EH (cell line): ENCODE measurements at regions not wholly inside any gene's neighbourhood (a gene's known extent, or its start where the extent isn't known, plus 50 kb on each side); places are given as distances from the start of the nearest gene placed in this dataset.
A peak's percentile ranks its signal among the peaks of the same experiment; 100 is the strongest.

Source experiments
- DNase-seq: peaks from one replicate; pipeline ENCODE4 v3.0.0-alpha.2; 2015; ENCODE audit warnings: low read depth

DNA sequence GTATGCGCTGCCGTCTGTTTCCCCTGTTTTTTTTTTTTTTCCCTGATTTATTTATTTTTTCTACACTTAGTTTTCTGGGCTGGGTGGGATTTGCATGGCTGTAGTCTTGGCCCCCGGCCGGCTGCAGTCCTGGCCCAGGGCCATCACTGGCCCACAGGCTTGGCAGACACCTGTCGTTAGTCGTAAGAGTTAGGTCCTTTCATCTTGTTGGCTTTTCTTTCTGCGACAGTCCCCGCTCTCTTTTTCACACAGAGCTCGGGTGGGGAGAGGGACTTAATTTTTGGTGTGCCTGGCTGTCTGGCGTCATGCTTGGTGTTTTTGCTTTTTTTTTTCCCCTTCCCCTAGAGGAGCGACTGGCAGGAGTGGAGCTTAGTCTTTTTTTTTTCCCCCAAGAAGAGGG lies 183.4 kb downstream of the KLF13 start:
- no peak for DNase-seq

GRCh38 chr15:31511707-31512310 lies 185.2 kb downstream of the KLF13 start:
- DNase-seq, result no peak

GRCh38 chr15:31513178-31513577 lies 186.5 kb downstream of the KLF13 start:
- no peak for DNase-seq

DNA sequence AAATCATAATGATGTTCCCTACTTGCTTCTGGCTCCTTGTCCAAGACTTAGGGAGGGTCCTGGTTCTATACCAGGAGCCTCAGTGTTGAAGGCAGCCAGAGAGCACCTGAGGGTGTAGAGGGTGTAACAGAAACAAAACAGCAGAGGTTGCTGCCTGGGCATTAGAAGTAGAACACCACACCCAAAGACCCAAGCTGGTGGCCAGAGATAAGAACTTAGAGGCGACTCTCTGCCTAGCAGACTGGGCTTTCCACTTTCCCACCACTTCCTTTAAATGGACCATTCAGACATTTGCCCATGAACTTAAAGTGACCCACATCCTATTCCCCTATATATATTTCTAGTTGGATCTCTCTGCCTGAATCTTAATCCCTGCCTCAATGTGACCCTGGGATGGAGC lies 189.8 kb downstream of the KLF13 start:
- DNase-seq, result no peak

- DNase-seq, result no peak
Observed at GRCh38 chr15:31516874-31517273, 190.2 kb downstream of the KLF13 start.

DNA sequence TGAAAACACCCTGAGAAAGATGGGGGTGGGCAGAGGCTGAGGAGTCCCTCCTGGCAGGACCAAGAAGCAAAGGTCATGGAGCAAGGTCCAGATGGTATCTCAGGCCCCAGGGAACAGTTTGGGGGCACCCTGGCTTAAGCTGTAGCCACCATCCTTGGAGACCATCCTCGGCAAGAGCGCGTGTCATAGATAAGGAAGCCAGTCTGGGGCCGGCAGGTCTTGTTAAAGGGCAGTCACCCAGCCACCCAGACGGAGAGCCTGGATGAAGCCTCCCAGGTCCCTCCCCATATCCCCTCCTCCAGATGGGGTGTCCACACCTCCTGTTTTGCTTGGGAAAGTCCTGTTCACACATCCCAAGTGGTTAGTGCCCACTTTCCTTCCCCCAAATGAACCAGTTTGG lies 191.1 kb downstream of the KLF13 start:
- no peak for DNase-seq

DNA sequence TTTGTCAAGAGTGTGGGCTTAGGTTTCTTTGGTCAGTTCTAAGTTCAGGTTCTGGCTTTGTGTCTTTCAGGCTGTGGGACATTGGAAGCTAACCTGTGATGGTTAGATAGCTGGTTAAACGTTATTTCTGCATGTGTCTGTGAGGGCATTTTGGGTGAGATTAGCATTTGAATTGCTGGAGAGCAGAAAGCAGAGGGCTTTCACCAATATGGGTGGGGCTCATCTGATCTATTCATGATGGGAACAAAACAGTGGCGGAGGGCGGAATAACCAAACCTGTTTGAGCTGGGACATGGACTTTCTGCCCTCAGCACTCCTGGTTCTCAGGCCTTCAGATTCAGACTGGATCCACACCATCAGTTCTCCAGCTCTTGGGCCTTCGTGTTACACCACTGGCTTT lies 195.4 kb downstream of the KLF13 start:
- no peak for DNase-seq

GRCh38 chr15:31523027-31523654 lies 196.5 kb downstream of the KLF13 start:
- no peak for DNase-seq

DNA sequence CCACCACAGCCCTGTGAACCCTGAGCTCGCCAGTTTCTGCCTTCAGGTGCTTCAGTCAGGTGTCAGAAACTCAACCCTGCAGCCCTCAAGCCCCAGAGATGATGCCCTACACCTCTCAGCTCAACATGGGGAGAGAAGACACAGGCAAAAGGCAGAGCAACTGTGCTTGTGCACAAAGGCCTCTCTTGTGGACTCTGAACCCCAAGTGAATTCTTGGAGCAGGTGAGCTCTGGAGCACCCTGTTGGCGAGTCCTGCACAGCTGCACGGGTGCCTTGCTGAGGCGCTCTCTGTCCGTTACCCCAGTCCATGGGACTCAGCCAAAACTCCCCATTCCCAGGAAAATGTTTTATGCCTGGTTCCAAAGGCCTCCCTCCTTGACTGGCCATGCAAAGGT lies 197.0 kb downstream of the KLF13 start:
- no peak for DNase-seq

DNA sequence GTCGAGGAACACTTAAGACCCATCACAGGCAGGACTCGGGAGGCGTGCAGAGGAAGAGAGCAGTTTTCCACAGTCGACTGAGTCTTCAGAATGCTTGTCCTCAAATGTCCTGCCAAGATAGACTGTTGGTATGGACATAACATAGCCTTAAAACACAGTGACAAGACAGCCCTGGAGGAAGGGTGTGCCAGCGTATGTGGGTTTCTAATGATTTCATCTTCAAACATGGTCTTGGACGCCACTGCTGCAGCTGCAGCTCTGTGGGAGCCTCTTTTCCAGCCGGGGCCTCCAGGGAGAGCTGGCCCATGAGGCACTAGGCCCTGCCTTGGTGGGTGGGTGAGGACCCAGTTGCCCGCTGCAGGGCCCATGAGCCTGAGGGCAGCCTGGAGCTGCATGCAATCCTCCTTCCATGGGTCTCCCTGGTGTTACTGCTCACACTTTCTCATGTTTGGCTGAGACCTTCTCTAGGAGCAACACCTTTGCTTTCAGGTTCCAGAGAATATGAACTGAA lies 198.6 kb downstream of the KLF13 start:
- DNase-seq, result no peak

DNA sequence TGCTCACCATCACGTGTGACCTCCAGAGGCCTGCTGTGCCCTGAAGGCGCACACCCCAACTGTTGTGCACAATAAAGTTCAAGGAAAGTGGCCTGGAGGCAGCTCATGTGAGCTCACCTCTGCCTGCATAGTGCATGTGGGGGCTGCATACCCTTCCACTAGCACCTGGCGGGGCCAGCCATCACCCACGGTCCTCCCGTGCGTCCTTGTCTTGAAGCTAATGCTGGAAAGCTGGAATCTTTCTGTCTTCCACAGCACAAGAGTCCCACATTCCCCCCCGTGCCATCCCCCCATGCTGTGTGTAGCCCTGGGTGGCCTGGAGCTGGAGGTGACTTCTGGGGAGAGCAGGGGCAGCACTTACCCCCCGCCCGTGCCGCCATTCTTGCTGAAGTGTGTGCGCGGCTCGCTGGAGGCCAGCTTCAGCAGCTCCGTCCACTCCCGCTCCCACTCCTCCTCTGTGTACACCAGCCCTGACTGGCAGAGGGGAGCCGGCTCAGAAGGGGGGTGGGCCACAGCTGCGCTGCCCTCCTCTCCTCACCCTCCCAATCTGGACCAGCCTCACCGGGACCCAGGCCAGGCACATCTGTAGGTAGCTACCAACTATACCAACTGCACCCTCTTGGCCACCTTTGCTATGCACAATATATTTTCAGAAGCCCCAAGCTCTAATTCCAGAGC lies 199.5 kb downstream of the KLF13 start:
- DNase-seq, result no peak

GRCh38 chr15:31526916-31527690 lies 200.5 kb downstream of the KLF13 start:
- DNase-seq, result no peak

- no peak for DNase-seq
Observed at GRCh38 chr15:31528846-31529245, 202.2 kb downstream of the KLF13 start.

DNA sequence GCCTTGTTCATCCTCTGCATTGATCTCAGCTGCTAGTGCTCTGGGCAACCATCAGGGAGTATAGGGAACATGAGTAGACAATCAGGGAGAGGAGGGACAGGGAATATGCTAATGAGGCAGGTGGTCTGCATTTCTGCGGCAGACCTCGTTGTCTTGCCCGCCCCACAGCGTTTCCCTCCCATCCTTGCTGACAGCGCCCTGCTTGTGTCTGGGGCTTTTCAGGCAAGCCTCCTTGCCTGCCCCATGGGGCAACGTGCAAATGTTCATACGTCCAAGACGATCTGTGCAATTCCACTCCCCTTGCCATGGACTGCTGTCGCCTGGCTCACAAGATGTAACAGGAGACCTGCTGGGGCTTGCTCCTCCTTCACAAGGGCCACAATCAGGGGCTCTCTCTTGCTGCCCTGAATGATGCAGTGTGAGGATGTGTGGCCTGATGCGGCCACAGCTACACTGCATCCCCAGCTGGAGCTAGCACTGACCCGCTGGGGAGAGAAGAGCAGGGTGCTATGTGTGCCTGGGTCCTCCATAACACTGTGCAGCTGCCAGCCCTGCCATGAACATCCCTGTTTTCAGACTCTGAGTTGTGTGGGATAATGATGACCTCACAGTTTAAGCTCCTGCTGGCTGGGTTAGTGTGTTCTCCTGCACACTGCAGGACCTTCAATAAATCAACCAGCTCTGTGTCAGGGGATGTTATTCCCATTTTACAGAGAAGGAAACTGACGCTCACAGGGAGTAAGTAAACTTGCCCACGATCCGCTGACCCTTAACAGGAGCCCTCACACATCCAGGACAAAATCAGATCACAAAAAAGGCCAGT lies 211.3 kb downstream of the KLF13 start:
- no peak for DNase-seq

GRCh38 chr15:31540633-31541032 lies 214.0 kb downstream of the KLF13 start:
- no peak for DNase-seq

DNA sequence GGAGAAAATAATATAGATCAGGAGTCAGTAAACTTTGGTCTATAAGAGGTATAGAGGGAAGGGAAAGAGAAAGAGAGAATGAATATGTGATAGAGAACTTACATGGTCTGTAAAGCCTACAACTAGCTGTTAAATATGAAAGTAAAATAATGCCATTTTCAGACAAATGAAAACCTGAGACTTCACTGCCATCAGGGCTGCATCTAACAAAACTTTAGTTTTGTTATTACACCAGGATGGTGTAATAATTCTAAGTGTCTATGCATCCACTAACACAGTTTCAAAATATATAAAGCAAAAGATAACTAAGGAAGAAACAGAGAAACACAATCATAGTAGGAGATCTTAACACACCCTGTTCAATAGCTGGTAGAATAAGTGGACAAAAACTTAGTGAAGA lies 217.7 kb downstream of the KLF13 start:
- DNase-seq, result no peak

DNA sequence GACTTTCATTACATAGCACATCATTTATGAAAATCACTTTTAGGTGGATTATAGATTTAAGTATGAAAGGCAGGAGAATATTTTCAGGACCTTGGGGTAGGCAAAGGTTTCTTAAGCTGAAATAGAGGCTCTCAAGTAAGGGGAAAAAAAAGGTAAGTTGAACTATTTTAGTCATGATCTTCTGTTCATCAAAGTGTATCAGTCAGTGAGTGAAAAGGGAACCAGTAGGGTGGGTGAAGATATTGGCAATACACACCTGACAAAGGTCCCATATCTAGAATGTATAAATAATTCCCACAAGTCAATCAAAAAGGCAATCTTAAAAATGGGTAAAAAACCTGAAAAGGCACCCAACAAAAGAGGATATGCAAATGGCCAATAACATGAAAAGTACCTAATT lies 218.6 kb downstream of the KLF13 start:
- no peak for DNase-seq

GRCh38 chr15:31550211-31550977 lies 223.8 kb downstream of the KLF13 start:
- no peak for DNase-seq

- no peak for DNase-seq
Observed at GRCh38 chr15:31551323-31551722, 224.7 kb downstream of the KLF13 start.

DNA sequence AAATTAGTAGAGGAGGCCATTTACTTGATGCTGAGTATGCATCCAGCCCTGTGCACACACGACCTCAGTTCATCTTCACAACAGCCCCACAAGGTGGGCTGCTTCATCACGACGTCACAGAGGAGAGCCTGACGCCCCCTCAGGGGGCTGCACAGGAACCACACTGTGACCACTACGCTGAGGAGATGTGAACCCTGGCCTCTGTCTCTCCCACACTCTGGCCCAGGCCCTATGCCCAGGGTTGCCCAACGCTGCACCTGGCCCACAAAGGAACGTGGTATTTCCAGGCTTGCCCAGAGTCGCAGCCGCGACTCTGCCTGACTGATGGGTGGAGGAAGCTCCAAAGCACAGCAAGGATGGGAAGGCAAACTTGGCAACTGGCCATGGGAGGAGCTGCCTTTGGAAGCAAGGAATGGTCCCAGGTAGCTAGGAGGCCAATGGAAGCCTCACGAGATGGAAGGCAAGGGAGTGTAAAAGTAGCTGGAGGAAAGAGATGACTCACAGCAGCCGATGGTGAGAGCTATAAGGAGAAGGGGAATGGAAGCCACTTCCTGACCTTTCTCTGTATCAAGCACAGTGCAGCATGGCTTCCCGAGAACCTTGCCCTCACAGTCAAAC lies 226.0 kb downstream of the KLF13 start:
- peak; percentile 34 for DNase-seq

DNA sequence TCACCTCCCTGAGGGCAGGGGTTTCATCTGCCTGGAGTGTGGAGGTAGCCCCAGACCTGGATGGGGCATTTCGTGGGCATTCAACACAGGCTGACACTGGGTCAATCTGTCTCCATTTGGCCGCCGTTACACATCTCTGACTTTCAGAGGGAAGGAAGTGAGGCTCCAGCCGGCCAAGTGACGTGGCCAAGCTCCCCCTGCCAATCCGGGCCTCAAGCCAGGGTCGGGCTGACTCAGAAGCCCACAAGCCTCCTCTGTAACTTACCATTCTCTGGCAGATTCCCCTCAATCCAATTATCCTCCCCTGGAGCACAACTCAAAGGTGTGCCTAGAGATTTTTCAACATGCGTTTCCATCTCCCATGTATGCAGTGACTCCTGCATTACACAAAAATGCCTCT lies 227.6 kb downstream of the KLF13 start:
- peak; percentile 86 for DNase-seq
